H1 (cell line): ENCODE measurements at regions not wholly inside any gene's neighbourhood (a gene's known extent, or its start where the extent isn't known, plus 50 kb on each side); places are given as distances from the start of the nearest gene placed in this dataset.

Source experiments
- CTCF ChIA-PET: fragments of 300-600 bp; sonication (Branson Sonifier 250); formaldehyde crosslinking; loops from one replicate; lab custom pipeline; 2021; ENCODE audit not compliant: partially characterized antibody; lab: Charles Lee
- POLR2A ChIA-PET: fragments of 300-600 bp; sonication (Branson Sonifier 250); formaldehyde crosslinking; loops from one replicate; lab custom pipeline; 2021; ENCODE audit warnings: inconsistent platforms; ENCODE audit not compliant: partially characterized antibody; lab: Charles Lee
- DNase-seq, 2 experiments: peaks; one replicate each; pipeline versions ENCODE4 v3.0.0 to v3.0.0-alpha.2; 2010 to 2022; ENCODE audit warnings: low spot score in 2 of 2, low read depth in 1 of 2, mixed read lengths in 1 of 2
- FAIRE-seq: peaks from 2 replicates; lab custom pipeline; 2011; peaks lifted over from hg19 to GRCh38; lab: Jason Lieb, UNC
- H2AFZ ChIP-seq: 2 replicates; pipeline ENCODE4 v1.8.1; 2012; ENCODE audit warnings: low read length, inconsistent platforms
- H2AK5ac ChIP-seq: 2 replicates; pipeline ENCODE4 v1.6.1; 2013; ENCODE audit warnings: low read depth, low read length
- H2BK120ac ChIP-seq: replicated peaks from 2 replicates; pipeline ENCODE3; 2013; ENCODE audit warnings: low read depth, low read length, inconsistent platforms
- H2BK12ac ChIP-seq: 2 replicates; pipeline ENCODE4 v1.6.1; 2013; ENCODE audit warnings: low read depth, low read length
- H2BK15ac ChIP-seq: 2 replicates; pipeline ENCODE4 v1.6.1; 2013; ENCODE audit warnings: low read length
- H2BK20ac ChIP-seq: 2 replicates; pipeline ENCODE4 v1.6.1; 2013; ENCODE audit warnings: low read length
- H2BK5ac ChIP-seq: 2 replicates; pipeline ENCODE4 v1.6.1; 2013; ENCODE audit warnings: low read depth, low read length
- H3K14ac ChIP-seq: 2 replicates; pipeline ENCODE4 v1.6.1; 2013; ENCODE audit warnings: inconsistent platforms; ENCODE audit not compliant: insufficient read length
- H3K18ac ChIP-seq: 2 replicates; pipeline ENCODE4 v1.6.1; 2013; ENCODE audit warnings: low read length; ENCODE audit errors: extremely low read depth
- H3K23ac ChIP-seq: 2 replicates; pipeline ENCODE4 v1.6.1; 2013; ENCODE audit warnings: inconsistent platforms; ENCODE audit not compliant: insufficient read length
- H3K23me2 ChIP-seq: 2 replicates; pipeline ENCODE4 v1.6.1; 2013; ENCODE audit warnings: low read depth, low read length
- H3K27ac ChIP-seq: 2 replicates; pipeline ENCODE4 v1.6.1; 2011; ENCODE audit warnings: low read depth, low read length, inconsistent platforms
- H3K27me3 ChIP-seq, 4 experiments: replicated peaks in 1 of 4; 1 replicate in 1 of 4; 2 replicates in 3 of 4; pipeline versions ENCODE4 v1.6.1 to v1.8.1; 2011 to 2013; ENCODE audit warnings: low read length in 3 of 4, mild to moderate bottlenecking in 3 of 4, inconsistent platforms in 2 of 4, mixed read lengths in 2 of 4, moderate library complexity in 1 of 4; ENCODE audit not compliant: control insufficient read depth in 3 of 4, insufficient read depth in 3 of 4; ENCODE audit errors: extremely low read depth in 1 of 4
- H3K36me3 ChIP-seq, 4 experiments: 2 replicates each; pipeline versions ENCODE4 v1.6.1 to v1.8.1; 2011 to 2013; ENCODE audit warnings: mild to moderate bottlenecking in 4 of 4, low read length in 3 of 4, moderate library complexity in 2 of 4, control low read depth in 1 of 4, inconsistent platforms in 1 of 4; ENCODE audit not compliant: insufficient read depth in 4 of 4, control insufficient read depth in 2 of 4
- H3K4ac ChIP-seq: replicated peaks from 2 replicates; pipeline ENCODE3; 2013; ENCODE audit warnings: low read length, low read depth, mixed read lengths, inconsistent platforms; ENCODE audit not compliant: insufficient read length
- H3K4me1 ChIP-seq, 4 experiments: replicated peaks in 1 of 4; 1 replicate in 1 of 4; 2 replicates in 3 of 4; pipeline versions ENCODE4 v1.6.1 to v1.8.1; 2011 to 2013; ENCODE audit warnings: low read length in 3 of 4, inconsistent platforms in 2 of 4, mixed read lengths in 1 of 4; ENCODE audit not compliant: insufficient read depth in 4 of 4, control insufficient read depth in 3 of 4
- H3K4me2 ChIP-seq, 2 experiments: 2 replicates each; pipeline versions ENCODE4 v1.6.1 to v1.8.1; 2011 to 2013; ENCODE audit warnings: low read depth in 2 of 2, low read length in 2 of 2, control low read depth in 1 of 2, inconsistent platforms in 1 of 2, mild to moderate bottlenecking in 1 of 2; ENCODE audit not compliant: insufficient read depth in 1 of 2
- H3K4me3 ChIP-seq, 4 experiments: fragments of 200-600, 300-600 bp in 1 of 4; sonication (generic), shearing (Covaris generic), sonication (Bioruptor Twin) in 1 of 4; 2 replicates each; pipeline versions ENCODE4 v1.5.1 to v1.8.1; 2011 to 2016; ENCODE audit warnings: low read length in 4 of 4, low read depth in 3 of 4, control low read depth in 2 of 4, inconsistent platforms in 2 of 4, mild to moderate bottlenecking in 2 of 4, mixed read lengths in 1 of 4, moderate library complexity in 1 of 4; ENCODE audit not compliant: insufficient read depth in 2 of 4; ENCODE audit errors: extremely low read depth in 1 of 4
- H3K56ac ChIP-seq: replicated peaks from 2 replicates; pipeline ENCODE3; 2013; ENCODE audit warnings: low read depth, mild to moderate bottlenecking, mixed read lengths, low read length, inconsistent platforms; ENCODE audit not compliant: insufficient read length
- H3K79me1 ChIP-seq: 2 replicates; pipeline ENCODE4 v1.6.1; 2013; ENCODE audit warnings: low read depth, low read length, control low read depth
- H3K79me2 ChIP-seq, 2 experiments: 2 replicates each; pipeline versions ENCODE4 v1.6.1 to v1.8.1; 2012 to 2013; ENCODE audit warnings: low read length in 2 of 2, mild to moderate bottlenecking in 2 of 2, inconsistent platforms in 1 of 2; ENCODE audit not compliant: insufficient read depth in 2 of 2, control insufficient read depth in 1 of 2
- H3K9ac ChIP-seq, 4 experiments: replicated peaks in 1 of 4; 1 replicate in 1 of 4; 2 replicates in 3 of 4; pipeline versions ENCODE4 v1.6.1 to v1.8.1; 2011 to 2013; ENCODE audit warnings: low read depth in 3 of 4, low read length in 3 of 4, control low read depth in 2 of 4, mild to moderate bottlenecking in 2 of 4, moderate library complexity in 2 of 4, inconsistent platforms in 1 of 4; ENCODE audit errors: extremely low read depth in 1 of 4
- H3K9me3 ChIP-seq, 2 experiments: 2 replicates each; pipeline versions ENCODE4 v1.6.1 to v1.8.1; 2012 to 2013; ENCODE audit warnings: mild to moderate bottlenecking in 2 of 2, moderate library complexity in 2 of 2, control low read depth in 1 of 2, inconsistent platforms in 1 of 2, low read depth in 1 of 2, low read length in 1 of 2, mixed read lengths in 1 of 2; ENCODE audit not compliant: insufficient read depth in 2 of 2
- H4K20me1 ChIP-seq, 2 experiments: replicated peaks in 1 of 2; 2 replicates each; pipeline versions ENCODE3 to v1.8.1; 2011 to 2013; ENCODE audit warnings: inconsistent platforms in 2 of 2, low read length in 2 of 2, mild to moderate bottlenecking in 1 of 2; ENCODE audit not compliant: insufficient read depth in 2 of 2, control insufficient read depth in 1 of 2
- H4K5ac ChIP-seq: 2 replicates; pipeline ENCODE4 v1.6.1; 2013; ENCODE audit warnings: low read length, low read depth, mixed read lengths, inconsistent platforms; ENCODE audit not compliant: insufficient read length
- H4K8ac ChIP-seq: 2 replicates; pipeline ENCODE4 v1.8.0; 2013; ENCODE audit warnings: mild to moderate bottlenecking, moderate library complexity, low read length, inconsistent platforms; ENCODE audit not compliant: insufficient read depth; ENCODE audit errors: extremely low read depth
- H4K91ac ChIP-seq: replicated peaks from 2 replicates; pipeline ENCODE3; 2013; ENCODE audit warnings: low read length, mixed read lengths, inconsistent platforms; ENCODE audit not compliant: insufficient read length
- GABPA ChIP-seq: IDR thresholded peaks from 2 replicates; pipeline ENCODE4 v1.6.1; 2011; ENCODE audit warnings: mild to moderate bottlenecking, low read length, moderate library complexity, borderline replicate concordance; ENCODE audit not compliant: insufficient read depth
- SP4 ChIP-seq: IDR thresholded peaks from 2 replicates; pipeline ENCODE4 v1.6.1; 2012; ENCODE audit warnings: low read length, inconsistent platforms
- TEAD4 ChIP-seq: IDR thresholded peaks from 2 replicates; pipeline ENCODE4 v1.6.1; 2012; ENCODE audit warnings: low read depth, low read length, inconsistent platforms, mixed read lengths
- WGBS, 2 experiments: shearing (Covaris generic) in 1 of 2; methylation state at CpG; one replicate each; pipeline versions ENCODE4 v1.1.6 to v1.1.7; 2013 to 2015; ENCODE audit warnings: low lambda C conversion rate in 2 of 2, mixed read lengths in 2 of 2, inconsistent platforms in 1 of 2, low coverage in 1 of 2, missing lambda C conversion rate in 1 of 2; ENCODE audit not compliant: insufficient replicate concordance in 2 of 2, insufficient coverage in 1 of 2, insufficient read length in 1 of 2; ENCODE audit errors: extremely low coverage in 1 of 2, missing lambda C conversion rate in 1 of 2; 5-methylcytosine and 5-hydroxymethylcytosine counted together

GRCh38 chr5:104606258-104606829, 1043.8 kb upstream of the NUDT12 start:
- no peak overlapping the region for H3K23ac ChIP-seq
- no peak overlapping the region for H2BK15ac ChIP-seq
- H4K8ac ChIP-seq: no peak overlapping the region
- H2BK20ac ChIP-seq: no peak overlapping the region
- no peak overlapping the region for H2AFZ ChIP-seq
- no peak for DNase-seq
- no peak overlapping the region for H3K4ac ChIP-seq
- H2BK120ac ChIP-seq: no peak overlapping the region
- TF ChIP-seq TEAD4 (no peak), GABPA (no peak), SP4 (no peak)
- TF ChIP-seq, all 59 proteins: peak for 0
- Histone ChIP-seq H2BK5ac (no peak overlapping the region), H3K23me2 (no peaks in the 10 kb centered on the region), H4K20me1 (no peaks in the 10 kb centered on the region), H3K14ac (no peak overlapping the region), H2BK12ac (no peak overlapping the region), H3K9me3 (no peaks in the 10 kb centered on the region), H3K18ac (no peak overlapping the region), H4K5ac (no peak overlapping the region), H3K36me3 (no peaks in the 10 kb centered on the region), H3K4me2 (peak overlapping the region in 1 of 2 experiments; percentile 14; a peak in 1 of 4 replicates), H3K79me2 (no peaks in the 10 kb centered on the region), H3K27me3 (no peaks in the 10 kb centered on the region), H4K91ac (no peak overlapping the region), H3K56ac (no peak overlapping the region), H3K4me1 (peaks cover 0 to 4% (median 0%) of the 10 kb centered on the region in 4 experiments; a peak in 1 of 7 replicates), H2AK5ac (no peak overlapping the region), H3K79me1 (no peaks in the 10 kb centered on the region), H3K4me3 (no peak overlapping the region), H3K27ac (no peak overlapping the region), H3K9ac (no peak overlapping the region)
- ChIA-PET CTCF (no interaction called here), POLR2A (no interaction called here)
- no peak for FAIRE-seq
- WGBS, 2 experiments: 76 to 100% methylated on average over 2 to 5 of the region's 5 CpGs
